Fibroblast of villous mesenchyme (primary cell): ENCODE measurements at regions not wholly inside any gene's neighbourhood (a gene's known extent, or its start where the extent isn't known, plus 50 kb on each side); places are given as distances from the start of the nearest gene placed in this dataset.

Source experiments
- DNase-seq: peaks from one replicate; pipeline ENCODE4 v3.0.0-alpha.2; 2010; ENCODE audit warnings: low read depth
- H3K4me3 ChIP-seq: 2 replicates; pipeline ENCODE4 v1.5.1; 2011; ENCODE audit warnings: low read depth, mild to moderate bottlenecking, low read length
- CTCF ChIP-seq: IDR thresholded peaks from 2 replicates; pipeline ENCODE4 v1.5.1; 2012; ENCODE audit warnings: low read depth, mild to moderate bottlenecking, low read length; ENCODE audit not compliant: insufficient read depth

GRCh38 chr13:50215399-50215798 lies 200.2 kb downstream of the KCNRG start:
- H3K4me3 ChIP-seq, result no peak overlapping the region
- peak; percentile 20 for DNase-seq
- TF ChIP-seq CTCF, result no peak

- no peak for DNase-seq
- no peak overlapping the region for H3K4me3 ChIP-seq
- TF ChIP-seq CTCF, result no peak
These were observed 204.5 kb downstream of the KCNRG start for GRCh38 chr13:50219743-50220142.

GRCh38 chr13:50220938-50221337 lies 205.7 kb downstream of the KCNRG start:
- H3K4me3 ChIP-seq, result no peak overlapping the region
- DNase-seq, result no peak
- no peak for TF ChIP-seq CTCF

GRCh38 chr13:50222569-50223332 lies 207.5 kb downstream of the KCNRG start:
- DNase-seq, result peak; percentile 90
- H3K4me3 ChIP-seq, result peak overlapping the region; percentile 38
- no peak for TF ChIP-seq CTCF

- no peak for TF ChIP-seq CTCF
- DNase-seq, result peak; percentile 71
- H3K4me3 ChIP-seq, result no peak overlapping the region
These were observed 209.3 kb downstream of the KCNRG start for GRCh38 chr13:50224534-50224933.

- no peak for TF ChIP-seq CTCF
- no peak overlapping the region for H3K4me3 ChIP-seq
- no peak for DNase-seq
These were observed 210.2 kb downstream of the KCNRG start for GRCh38 chr13:50225193-50226155.
